ENCODE measurements at regions not wholly inside any gene's neighbourhood (a gene's known extent, or its start where the extent isn't known, plus 50 kb on each side); places are given as distances from the start of the nearest gene placed in this dataset.

GRCh38 chr14:66197276-66197675, 288.9 kb upstream of the CCDC196 start:
- no peak for DNase-seq (ENCODE audit: low spot score)
- intact Hi-C loops (cut with DNase I), result no loop called here

- no peak for DNase-seq (ENCODE audit: low spot score)
- intact Hi-C loops (cut with DNase I), result no loop called here
Observed at GRCh38 chr14:66206554-66206953, 279.6 kb upstream of the CCDC196 start.

- intact Hi-C loops (cut with DNase I), result no loop called here
- DNase-seq (ENCODE audit: low spot score), result no peak
Observed at GRCh38 chr14:66216763-66217162, 269.4 kb upstream of the CCDC196 start.

GRCh38 chr14:66219886-66220285, 266.3 kb upstream of the CCDC196 start:
- intact Hi-C loops (cut with DNase I), result no loop called here
- DNase-seq (ENCODE audit: low spot score), result no peak

GRCh38 chr14:66224492-66225178, 261.5 kb upstream of the CCDC196 start:
- intact Hi-C loops (cut with DNase I), result no loop called here
- DNase-seq (ENCODE audit: low spot score), result no peak

DNA sequence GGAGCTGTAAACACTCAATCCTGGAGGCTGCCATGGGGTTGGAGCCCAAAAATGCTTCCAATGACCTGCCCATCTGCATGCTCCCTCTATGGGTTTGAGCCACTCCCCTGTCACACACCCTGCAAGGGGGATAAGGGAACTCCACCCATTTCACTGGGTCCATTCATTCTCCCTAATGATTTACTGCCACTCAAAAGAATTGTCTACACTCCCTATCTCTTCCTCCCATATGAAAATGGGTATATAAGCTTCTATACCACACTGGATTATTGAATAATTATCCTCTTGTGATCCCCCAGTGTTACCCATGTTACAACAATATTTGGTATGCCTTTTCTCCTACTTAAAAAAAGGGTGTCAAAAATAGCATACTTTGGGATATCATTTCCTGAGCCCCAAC, 260.8 kb upstream of the CCDC196 start:
- no peak for DNase-seq (ENCODE audit: low spot score)
- intact Hi-C loops (cut with DNase I), result no loop called here

DNA sequence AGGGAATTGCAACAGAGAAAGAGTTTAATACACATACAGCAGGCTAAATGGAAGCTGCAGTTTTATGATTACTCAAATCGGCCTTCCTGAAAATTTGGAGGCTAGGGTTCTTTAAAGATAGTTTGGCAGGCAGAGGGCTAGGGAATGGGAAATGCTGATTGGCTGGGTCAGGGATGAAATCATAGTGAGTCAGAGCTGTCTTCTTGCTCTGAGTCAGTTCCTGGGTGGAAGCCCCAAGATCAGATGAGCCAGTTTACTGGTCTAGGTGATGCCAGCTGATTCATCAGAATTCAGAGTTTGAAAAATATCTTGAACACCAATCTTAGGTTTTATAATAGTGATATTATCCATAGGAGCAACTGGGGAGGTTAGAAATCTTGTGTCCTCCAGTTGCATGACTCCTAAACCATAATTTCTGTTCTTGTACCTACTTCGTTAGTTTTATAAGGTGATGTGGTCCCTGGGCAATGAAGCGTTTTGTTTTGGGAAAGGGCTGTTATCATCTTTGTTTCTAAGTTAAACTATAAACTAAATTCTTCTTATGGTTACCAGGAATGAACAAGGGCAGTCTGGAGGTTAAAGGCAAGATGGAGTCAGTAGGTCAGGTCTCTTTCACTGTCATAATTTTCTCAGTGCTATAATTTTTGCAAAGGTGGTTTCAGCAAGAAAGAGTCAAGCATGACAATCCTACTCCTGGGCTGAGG, 257.8 kb upstream of the CCDC196 start:
- no peak for DNase-seq (ENCODE audit: low spot score)
- intact Hi-C loops (cut with DNase I), result no loop called here

- no peak for DNase-seq (ENCODE audit: low spot score)
- intact Hi-C loops (cut with DNase I), result no loop called here
Observed at GRCh38 chr14:66231820-66232219, 254.4 kb upstream of the CCDC196 start.

DNA sequence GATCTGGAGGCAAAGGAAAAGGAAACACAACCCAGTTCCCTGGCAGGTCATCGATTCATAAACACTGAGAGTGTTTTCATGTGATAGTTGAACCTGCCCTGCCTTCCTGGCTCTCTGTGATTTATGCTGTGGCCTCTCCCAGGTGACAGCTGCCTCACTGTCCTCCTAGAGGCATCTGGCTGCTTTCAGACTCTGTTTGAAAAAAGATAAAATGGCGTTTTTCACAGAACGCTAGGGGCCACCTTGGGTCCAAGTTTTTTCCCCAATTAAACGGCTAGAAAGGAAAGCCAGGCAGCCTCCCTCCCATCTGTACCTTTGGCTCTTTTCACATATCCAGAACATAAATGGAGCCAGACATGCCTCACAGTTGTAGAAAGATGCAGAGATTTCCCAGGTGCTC, 252.6 kb upstream of the CCDC196 start:
- intact Hi-C loops (cut with DNase I), result no loop called here
- no peak for DNase-seq (ENCODE audit: low spot score)

- intact Hi-C loops (cut with DNase I), result no loop called here
- no peak for DNase-seq (ENCODE audit: low spot score)
Observed at GRCh38 chr14:66234411-66234810, 251.8 kb upstream of the CCDC196 start.

GRCh38 chr14:66237741-66238140, 248.4 kb upstream of the CCDC196 start:
- intact Hi-C loops (cut with DNase I), result no loop called here
- no peak for DNase-seq (ENCODE audit: low spot score)

- intact Hi-C loops (cut with DNase I), result no loop called here
- no peak for DNase-seq (ENCODE audit: low spot score)
Observed at GRCh38 chr14:66238969-66239368, 247.2 kb upstream of the CCDC196 start.

- intact Hi-C loops (cut with DNase I), result no loop called here
- no peak for DNase-seq (ENCODE audit: low spot score)
Observed at GRCh38 chr14:66239589-66239988, 246.6 kb upstream of the CCDC196 start.

- no peak for DNase-seq (ENCODE audit: low spot score)
- intact Hi-C loops (cut with DNase I), result no loop called here
Observed at GRCh38 chr14:66240105-66240504, 246.1 kb upstream of the CCDC196 start.

- intact Hi-C loops (cut with DNase I), result no loop called here
- no peak for DNase-seq (ENCODE audit: low spot score)
Observed at GRCh38 chr14:66242001-66242400, 244.2 kb upstream of the CCDC196 start.

- intact Hi-C loops (cut with DNase I), result no loop called here
- DNase-seq (ENCODE audit: low spot score), result no peak
Observed at GRCh38 chr14:66244834-66245233, 241.3 kb upstream of the CCDC196 start.

GRCh38 chr14:66247662-66248193, 238.4 kb upstream of the CCDC196 start:
- intact Hi-C loops (cut with DNase I), result no loop called here
- no peak for DNase-seq (ENCODE audit: low spot score)

GRCh38 chr14:66248256-66248655, 237.9 kb upstream of the CCDC196 start:
- DNase-seq (ENCODE audit: low spot score), result no peak
- intact Hi-C loops (cut with DNase I), result no loop called here

GRCh38 chr14:66249544-66249943, 236.6 kb upstream of the CCDC196 start:
- no peak for DNase-seq (ENCODE audit: low spot score)
- intact Hi-C loops (cut with DNase I), result no loop called here

GRCh38 chr14:66254038-66254437, 232.1 kb upstream of the CCDC196 start:
- no peak for DNase-seq (ENCODE audit: low spot score)
- intact Hi-C loops (cut with DNase I), result no loop called here

- intact Hi-C loops (cut with DNase I), result no loop called here
- no peak for DNase-seq (ENCODE audit: low spot score)
Observed at GRCh38 chr14:66268802-66269334, 217.3 kb upstream of the CCDC196 start.
